ENCODE measurements at regions not wholly inside any gene's neighbourhood (a gene's known extent, or its start where the extent isn't known, plus 50 kb on each side); places are given as distances from the start of the nearest gene placed in this dataset.

GRCh38 chr6:146892283-146892612 lies 293.5 kb downstream of the ADGB start:
- TF ChIP-seq CTCF (IDR thresholded peaks at IDR 0.05; ENCODE audit: borderline replicate concordance, extremely low read depth, low read length, poor library complexity, severe bottlenecking), result no peak
- no peak for TF ChIP-seq EZH2 (IDR thresholded peaks at IDR 0.05; ENCODE audit: borderline replicate concordance, low read depth, low read length, severe bottlenecking)
